Heart left ventricle (tissue), 13 donors: ENCODE measurements at regions not wholly inside any gene's neighbourhood (a gene's known extent, or its start where the extent isn't known, plus 50 kb on each side); places are given as distances from the start of the nearest gene placed in this dataset.

Source experiments
- CTCF ChIP-seq, 12 donors: fragments of 200-600 bp; sonication (generic) in 4 of 12; IDR thresholded peaks; one replicate each; pipeline versions ENCODE4 v1.5.0 to v1.8.0; 2018 to 2022; ENCODE audit warnings: antibody characterized with exemption in 12 of 12, mild to moderate bottlenecking in 5 of 12
- POLR2A ChIP-seq, 2 donors: fragments of 450-650 bp; IDR thresholded peaks; one replicate each; pipeline ENCODE4 v1.6.1; 2017; ENCODE audit warnings: antibody characterized with exemption in 2 of 2, mild to moderate bottlenecking in 2 of 2, moderate library complexity in 2 of 2
- donor health status: ischemic (EF 13 %, LVEDD 7.1; RV severe dilation, severe dysfunction).
- donor health status: DM: no; HTN: yes; CAD: no.
- donor health status: DM: no; HTN: no; CAD: no.
- donor health status: ischemic (EF 25% LVEDD 6.9; RV normal size, moderate dysfunction).
- donor health status: ischemic (EF 25% LVEDD 5.7; RV mildly dilated, moderate dysfunction).
- donor health status: ischemic (EF 35%, LVEDD 5.7; RV mildly dilated, moderate dysfunction).
- donor health status: nonischemic (EF 11% LVEDD 7.7; RV severe dilation, severe dysfunction).
- donor health status: DM: yes; HTN: yes; CAD: no.
- donor health status: PGD.
- donor health status: ischemic (EF 29% LVEDD 5.4; RV normal size, mild dysfunction).
- donor health status: nonischemic (EF 23%, LVEDD 6.1; RV moderate dilation, normal function).

- TF ChIP-seq CTCF (IDR thresholded peaks at IDR 0.05), result no peak
- TF ChIP-seq POLR2A (IDR thresholded peaks at IDR 0.05), result no peak
Measured at GRCh38 chr7:52005613-52006012, 689.0 kb upstream of the COBL start.
